ENCODE measurements at regions not wholly inside any gene's neighbourhood (a gene's known extent, or its start where the extent isn't known, plus 50 kb on each side); places are given as distances from the start of the nearest gene placed in this dataset.

DNA sequence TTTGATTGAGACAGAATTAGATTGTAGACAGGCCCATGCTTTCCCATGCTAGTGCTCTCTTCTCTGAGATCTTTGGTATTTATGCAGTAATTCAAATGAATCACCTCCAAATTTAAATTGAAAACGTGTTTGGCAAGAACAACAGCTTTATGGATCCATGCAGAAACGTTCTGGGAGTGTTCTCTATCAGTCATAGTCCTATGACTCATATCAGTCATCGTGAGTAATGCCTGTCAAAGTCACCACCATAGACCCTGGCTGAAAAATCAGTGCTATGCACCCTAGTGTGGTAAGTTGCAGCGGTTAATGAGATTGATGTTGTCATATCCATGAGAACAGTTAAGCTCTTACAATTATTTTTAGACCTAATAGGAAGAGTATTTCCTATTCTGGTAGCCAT, 90.1 kb upstream of the FOXG1 start:
- DNase-seq (ENCODE audit: low read depth in 3 of 3) = no peak

DNA sequence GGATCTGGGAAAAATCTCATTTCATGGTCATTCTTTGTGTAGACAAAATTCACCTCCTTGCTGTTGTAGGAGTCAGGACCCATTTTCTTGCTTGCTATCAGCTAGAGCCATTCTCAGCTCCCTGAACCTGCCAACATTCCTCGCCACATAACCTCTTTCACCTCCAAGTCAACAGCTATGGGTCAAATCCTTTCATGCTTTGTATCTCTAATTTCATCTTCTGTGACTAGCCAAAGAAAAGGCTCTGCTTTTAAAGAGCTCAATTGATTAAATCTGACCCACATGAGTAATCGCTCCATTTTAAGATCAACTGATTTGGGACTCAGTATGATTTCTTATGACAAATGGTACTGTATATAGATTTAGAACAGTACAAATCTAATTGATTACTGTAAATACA, 89.2 kb upstream of the FOXG1 start:
- DNase-seq (ENCODE audit: low read depth in 3 of 3) = no peak

DNA sequence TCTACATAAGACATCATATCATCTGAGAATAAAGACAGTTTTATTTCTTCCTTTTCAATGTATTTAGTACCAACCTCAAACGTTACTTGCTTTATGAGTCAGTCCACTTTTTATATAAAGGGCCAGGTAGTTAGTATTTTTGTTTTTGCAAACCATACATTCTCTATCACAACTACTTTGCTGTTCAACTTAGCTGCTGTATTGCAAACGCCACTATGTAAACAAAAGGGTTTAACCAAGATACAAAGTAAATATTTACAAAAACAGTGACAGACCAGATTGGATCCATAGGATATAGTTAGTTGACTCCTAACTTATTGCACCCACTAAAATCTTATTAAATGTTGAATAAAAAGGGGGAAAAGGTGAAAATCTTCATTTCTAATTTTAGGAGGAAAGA, 87.7 kb upstream of the FOXG1 start:
- no peak for DNase-seq (ENCODE audit: low read depth in 3 of 3)

DNA sequence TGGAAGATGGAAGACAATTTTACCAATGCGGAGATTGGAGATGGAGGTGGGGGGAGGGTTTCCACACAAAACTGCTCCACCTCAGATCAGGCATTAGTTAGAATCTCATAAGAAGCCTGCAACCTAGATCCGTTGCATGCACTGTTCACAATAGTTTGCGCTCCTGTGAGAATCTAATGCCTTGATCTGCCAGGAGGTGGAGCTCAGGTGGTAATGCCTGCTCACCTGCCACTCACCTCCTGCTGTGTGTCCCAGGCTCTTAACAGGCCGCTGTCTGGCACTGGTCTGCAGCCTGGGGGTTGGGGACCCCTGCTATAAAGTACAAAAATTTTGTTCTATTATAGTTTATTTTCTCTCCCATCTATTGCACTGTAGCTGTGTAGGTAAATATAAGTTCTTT, 84.9 kb upstream of the FOXG1 start:
- no peak for DNase-seq (ENCODE audit: low read depth in 3 of 3)

DNA sequence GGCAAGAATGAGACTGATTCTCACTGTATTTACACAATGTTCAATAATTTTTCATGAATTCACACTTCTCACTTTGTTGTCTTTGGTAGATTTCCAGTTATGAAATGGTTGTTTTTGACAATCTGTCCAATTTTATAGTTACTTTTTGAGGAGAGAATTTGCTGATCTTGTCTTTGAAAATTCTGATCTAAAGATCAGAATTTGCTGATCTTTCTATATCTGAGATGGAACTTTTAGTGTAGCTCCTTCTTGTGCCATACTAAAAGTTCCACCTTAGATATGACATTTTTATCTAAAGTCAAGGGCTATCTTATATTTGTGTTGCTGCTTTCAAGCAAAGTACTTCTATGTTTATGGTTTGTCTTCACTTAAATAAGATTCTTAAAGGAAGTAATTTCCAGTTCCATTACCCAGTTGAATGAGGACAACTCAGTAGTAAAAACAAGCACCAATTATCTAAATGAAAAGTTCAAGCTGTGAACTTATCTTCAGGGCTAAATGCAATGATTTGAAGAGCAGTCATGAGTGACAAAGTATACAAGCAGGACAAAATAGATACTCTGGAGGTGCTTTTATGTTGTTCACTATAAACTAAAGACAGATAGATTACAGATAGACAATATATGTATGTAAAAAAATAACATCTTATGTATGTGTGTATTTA, 76.4 kb upstream of the FOXG1 start:
- DNase-seq (ENCODE audit: low read depth in 3 of 3) = no peak

DNA sequence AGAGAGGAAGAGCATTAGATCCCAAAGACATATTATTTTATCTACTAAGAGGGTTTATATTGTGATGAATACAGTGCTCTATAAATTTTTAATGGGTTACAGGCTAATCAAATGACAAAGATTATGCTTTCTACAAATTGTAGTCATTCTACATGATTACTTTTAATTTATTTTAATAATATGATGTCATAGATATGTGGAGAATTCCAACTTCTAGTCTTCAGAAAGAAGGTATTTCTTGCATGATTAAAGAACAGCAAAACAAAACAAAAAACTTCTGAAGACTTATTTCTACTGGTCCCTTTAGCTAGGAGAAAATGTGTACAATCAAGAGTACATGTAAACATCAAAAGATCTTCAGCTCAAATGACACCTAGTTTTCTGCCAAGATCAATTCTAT, 71.5 kb upstream of the FOXG1 start:
- no peak for DNase-seq (ENCODE audit: low read depth in 3 of 3)

DNA sequence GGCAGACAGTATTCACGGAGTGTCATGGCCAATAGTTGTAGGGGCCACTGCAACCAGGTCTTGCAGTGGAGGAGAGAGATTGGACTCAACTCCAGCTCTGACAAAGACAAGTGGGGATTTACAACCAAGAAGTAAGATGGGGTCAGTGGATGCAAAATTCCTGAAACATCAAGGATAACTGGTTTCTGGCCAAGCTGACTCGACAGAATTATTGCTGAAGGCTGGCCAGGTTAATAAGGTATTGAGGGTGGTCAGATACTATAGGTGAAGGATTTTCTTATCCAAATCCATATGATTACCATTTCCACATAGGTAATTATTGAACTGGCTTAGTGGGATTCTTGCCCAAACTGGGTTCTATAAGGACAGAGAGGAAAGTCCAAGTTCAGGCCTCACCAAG, 64.9 kb upstream of the FOXG1 start:
- no peak for DNase-seq (ENCODE audit: low read depth in 3 of 3)

DNA sequence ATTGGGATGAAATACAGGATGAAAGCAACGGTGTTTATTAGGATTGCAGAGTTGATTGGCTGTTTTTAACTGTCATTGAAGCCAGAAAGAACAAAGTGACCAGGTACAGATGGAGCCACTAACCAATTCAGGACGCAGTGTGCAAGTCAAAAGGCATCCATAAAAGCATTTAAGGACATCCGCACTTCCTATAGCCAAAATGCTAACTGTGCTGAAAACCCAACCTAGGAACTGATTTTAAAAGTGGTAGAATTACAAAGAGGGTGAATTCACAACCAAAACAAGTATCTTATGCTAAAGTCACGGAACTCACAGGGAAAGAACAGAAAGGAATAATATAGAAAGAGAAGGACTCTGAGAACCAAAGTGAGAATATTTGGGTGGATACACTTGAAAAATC, 63.1 kb upstream of the FOXG1 start:
- DNase-seq (ENCODE audit: low read depth in 3 of 3) = no peak

DNA sequence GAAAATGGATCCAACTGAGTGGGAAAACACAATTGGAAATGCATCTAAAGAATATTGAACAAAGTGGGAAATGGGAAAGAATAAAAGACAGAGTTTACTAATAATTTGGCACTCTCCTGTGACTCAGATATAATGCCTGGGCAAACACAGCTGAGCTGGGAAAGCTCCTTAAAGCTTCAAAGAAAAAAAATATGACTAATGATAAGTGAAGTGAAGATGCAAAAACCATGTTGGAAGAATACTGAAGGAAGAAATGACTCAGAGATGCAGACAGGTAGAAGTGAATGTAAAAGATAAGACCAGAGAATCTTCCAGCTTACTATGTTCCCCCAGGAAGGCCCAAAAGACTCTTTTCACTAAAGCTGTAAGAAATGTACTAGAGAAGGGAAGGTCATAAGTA, 62.4 kb upstream of the FOXG1 start:
- no peak for DNase-seq (ENCODE audit: low read depth in 3 of 3)

DNA sequence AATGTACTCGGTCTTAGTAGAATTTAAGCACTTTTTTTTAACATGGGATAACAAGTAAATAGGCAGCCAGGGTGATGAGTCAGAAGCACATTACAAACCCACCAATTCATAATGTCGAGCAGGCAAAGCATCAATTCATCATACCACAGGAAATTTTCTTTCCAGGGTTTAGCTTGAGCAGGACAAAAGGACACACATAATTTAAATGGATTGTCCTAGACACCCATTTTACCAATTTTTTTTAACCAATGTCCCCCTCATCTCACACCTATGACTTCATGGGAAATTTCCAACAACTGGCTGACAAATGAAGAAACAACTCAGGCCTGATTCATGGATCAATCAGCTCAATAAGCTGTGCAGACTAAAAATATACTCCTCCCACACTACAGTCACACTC, 58.8 kb upstream of the FOXG1 start:
- DNase-seq (ENCODE audit: low read depth in 3 of 3) = no peak

DNA sequence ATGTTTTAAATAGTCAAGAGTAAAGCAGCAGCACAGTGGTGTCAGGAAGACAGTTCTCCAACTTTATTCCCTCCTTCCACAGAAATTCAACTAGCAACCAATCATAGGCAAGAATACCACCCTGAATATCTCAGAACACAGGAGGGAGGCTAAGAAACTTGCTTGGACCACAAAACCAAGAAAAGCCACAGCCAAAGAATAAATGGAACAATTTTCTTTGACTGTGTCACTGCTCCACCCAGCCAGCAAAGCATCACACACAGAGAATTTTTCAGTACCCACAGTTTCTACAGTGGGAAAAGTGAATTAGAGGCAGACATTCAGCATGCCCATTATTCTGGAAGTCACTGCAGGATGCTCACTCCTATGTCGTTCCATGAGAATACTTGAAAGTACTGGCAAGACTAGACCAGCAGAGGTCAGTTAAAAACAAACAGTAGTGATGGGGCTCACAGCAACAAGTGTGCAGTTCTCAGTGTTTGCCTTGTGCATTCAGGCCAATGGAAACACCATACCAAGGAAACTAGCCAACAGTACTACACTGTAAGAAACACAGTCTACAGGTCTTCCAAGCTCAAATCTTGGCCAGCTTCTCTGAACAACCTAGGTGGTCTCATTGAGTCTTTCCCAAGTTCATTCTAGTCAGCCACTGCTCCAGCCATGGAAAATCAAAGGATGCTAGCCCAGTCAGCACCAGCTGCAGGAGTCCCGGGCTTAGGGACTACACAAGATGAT, 56.8 kb upstream of the FOXG1 start:
- DNase-seq (ENCODE audit: low read depth in 3 of 3) = no peak

Data from stimulated activated CD4-positive, alpha-beta T cell treated with anti-CD3 and anti-CD28 coated beads, TNF-alpha, amount 100 ng/mL, for 24 hours (primary cell).